Stimulated activated effector memory CD8-positive, alpha-beta T cell treated with anti-CD3 and anti-CD28 coated beads, Interleukin-12 subunit alpha, Interleukin-12 subunit beta, amount 100 ng/mL, for 72 hours (primary cell): ENCODE measurements at regions not wholly inside any gene's neighbourhood (a gene's known extent, or its start where the extent isn't known, plus 50 kb on each side); places are given as distances from the start of the nearest gene placed in this dataset.

Experiments
- ATAC-seq: fragments of 150-1000 bp; cut with Tn5 transposase; 2 replicates; pipeline ENCODE4 v1.10.0; 2021
- DNase-seq, 2 donors: peaks; one replicate each; pipeline ENCODE4 v3.0.0; 2021 to 2022; ENCODE audit warnings: low spot score in 2 of 2
- H3K27ac Mint-ChIP-seq: one replicate; pipeline ENCODE4 v1.8.0; 2022; ENCODE audit warnings: mild to moderate bottlenecking, mixed read lengths
- H3K36me3 Mint-ChIP-seq: one replicate; pipeline ENCODE4 v1.8.0; 2022; ENCODE audit warnings: mild to moderate bottlenecking, mixed read lengths
- H3K4me1 Mint-ChIP-seq: one replicate; pipeline ENCODE4 v1.8.0; 2022; ENCODE audit warnings: mixed read lengths
- H3K4me3 Mint-ChIP-seq: one replicate; pipeline ENCODE4 v1.8.0; 2022; ENCODE audit warnings: mild to moderate bottlenecking, mixed read lengths
- H3K9me3 Mint-ChIP-seq: one replicate; pipeline ENCODE4 v1.8.0; 2022; ENCODE audit warnings: mixed read lengths

DNA sequence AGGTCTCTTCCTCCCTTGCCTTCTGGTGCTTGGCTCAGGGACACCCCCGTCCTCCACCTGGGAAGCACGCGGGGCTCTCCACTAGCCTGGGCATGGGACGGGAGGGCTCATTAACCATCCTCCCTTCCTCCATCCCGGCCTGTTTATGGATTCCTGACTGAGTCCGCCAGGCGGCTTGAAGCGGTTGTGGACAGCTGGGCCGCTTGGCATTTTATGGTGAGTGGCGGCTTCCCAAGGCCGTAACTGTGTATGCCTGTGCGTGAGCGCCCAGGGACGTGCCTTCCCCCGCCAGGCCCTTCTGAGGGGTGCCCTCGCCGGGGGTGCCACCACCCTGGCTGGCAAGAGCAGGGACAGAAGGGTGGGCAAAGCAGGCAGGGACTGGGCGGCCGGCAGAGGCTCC is 202.8 kb downstream of the URI1 start:
- Mint-ChIP-seq H3K9me3 (no peaks in the 10 kb centered on the region), H3K36me3 (no peaks in the 10 kb centered on the region), H3K4me1 (no peaks in the 10 kb centered on the region), H3K27ac (no peak overlapping the region), H3K4me3 (no peak overlapping the region)
- DNase-seq (no peak), ATAC-seq (no peak)

DNA sequence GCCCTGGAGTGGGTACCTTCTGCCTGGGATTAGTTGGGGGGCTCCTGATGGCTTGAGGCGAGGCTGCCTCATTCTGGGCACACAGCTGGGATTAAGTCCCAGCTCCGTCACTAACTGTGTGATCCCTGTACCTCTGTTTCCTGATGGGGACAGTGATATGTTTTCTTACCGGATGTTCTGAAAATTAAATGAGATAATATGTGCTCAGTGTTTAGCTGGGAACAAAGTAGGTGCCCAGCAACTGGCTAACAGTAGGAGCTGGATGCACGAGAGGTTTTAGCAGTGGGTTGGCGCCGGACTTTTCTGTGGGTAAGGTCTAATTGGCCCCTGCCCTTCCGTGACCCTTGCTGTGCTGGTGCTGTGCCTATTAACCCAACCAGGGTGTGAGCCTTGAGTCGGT is 203.4 kb downstream of the URI1 start:
- H3K9me3 Mint-ChIP-seq, result no peaks in the 10 kb centered on the region
- H3K4me3 Mint-ChIP-seq, result no peak overlapping the region
- no peaks in the 10 kb centered on the region for H3K36me3 Mint-ChIP-seq
- H3K4me1 Mint-ChIP-seq, result no peaks in the 10 kb centered on the region
- no peak for ATAC-seq
- no peak for DNase-seq
- H3K27ac Mint-ChIP-seq, result no peak overlapping the region

DNA sequence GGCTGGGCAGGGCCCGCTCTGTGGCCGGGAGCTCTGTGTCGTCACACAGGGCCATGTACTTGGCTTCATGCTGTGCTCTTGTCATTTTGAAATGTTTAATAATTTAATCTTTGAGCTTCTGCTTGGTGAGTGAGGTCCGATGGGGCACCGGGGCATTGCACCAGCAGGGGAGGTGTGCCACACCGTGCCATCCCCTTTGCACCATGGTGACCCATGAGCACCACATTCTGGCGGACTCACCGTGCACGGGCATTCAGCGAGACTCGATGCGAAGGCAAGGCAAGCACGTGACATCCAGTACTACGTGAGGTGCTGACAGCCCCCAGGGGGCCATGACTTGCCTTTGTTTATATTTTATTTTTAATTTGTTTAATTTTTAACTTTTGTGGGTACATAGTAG is 204.3 kb downstream of the URI1 start:
- Mint-ChIP-seq H3K4me3 (no peak overlapping the region), H3K27ac (no peak overlapping the region), H3K36me3 (no peaks in the 10 kb centered on the region), H3K4me1 (no peaks in the 10 kb centered on the region), H3K9me3 (no peaks in the 10 kb centered on the region)
- DNase-seq, result no peak
- no peak for ATAC-seq

DNA sequence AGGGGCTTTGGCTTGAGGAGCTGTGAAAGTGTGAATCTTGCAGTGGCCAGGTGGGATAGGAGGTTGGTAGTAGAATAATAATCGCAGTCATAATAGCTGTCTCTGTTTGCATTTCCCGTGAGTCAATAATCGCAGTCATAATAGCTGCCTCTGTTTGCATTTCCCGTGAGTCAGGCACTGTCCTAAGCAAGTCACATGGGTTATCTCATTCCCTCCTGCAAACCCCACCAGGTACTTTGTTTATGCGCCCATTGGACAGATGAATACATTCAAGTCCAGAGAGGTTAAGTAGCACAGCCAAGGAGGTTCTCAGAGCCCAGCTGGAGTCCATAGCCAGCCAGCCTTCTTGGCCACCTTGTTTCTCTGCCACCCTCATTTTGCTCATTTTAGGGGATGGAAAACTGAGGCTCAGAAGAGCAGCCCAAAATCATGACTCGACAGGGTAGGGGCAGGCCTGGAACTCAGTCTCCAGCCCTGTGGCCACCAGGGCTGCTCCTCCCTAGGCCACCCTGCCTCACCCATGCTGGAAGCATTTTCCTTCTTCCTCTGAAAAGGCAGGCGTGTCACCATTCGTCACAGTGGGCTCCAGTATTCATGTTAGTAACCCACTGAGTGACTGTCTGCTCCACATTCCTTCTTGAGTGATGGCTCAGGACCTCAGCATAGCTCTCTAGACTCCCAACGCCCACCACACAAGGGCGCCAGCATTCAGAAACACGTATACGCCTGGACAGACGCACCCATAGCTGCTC is 206.2 kb downstream of the URI1 start:
- ATAC-seq (no peak), DNase-seq (no peak)
- Mint-ChIP-seq H3K27ac (no peak overlapping the region), H3K4me1 (no peaks in the 10 kb centered on the region), H3K9me3 (no peaks in the 10 kb centered on the region), H3K4me3 (no peak overlapping the region), H3K36me3 (no peaks in the 10 kb centered on the region)

- ATAC-seq, result no peak
- Mint-ChIP-seq H3K36me3 (no peaks in the 10 kb centered on the region), H3K27ac (no peak overlapping the region), H3K4me1 (no peaks in the 10 kb centered on the region), H3K4me3 (no peak overlapping the region), H3K9me3 (no peaks in the 10 kb centered on the region)
- DNase-seq, result no peak
Measured at GRCh38 chr19:30148803-30149202, 206.8 kb downstream of the URI1 start.

DNA sequence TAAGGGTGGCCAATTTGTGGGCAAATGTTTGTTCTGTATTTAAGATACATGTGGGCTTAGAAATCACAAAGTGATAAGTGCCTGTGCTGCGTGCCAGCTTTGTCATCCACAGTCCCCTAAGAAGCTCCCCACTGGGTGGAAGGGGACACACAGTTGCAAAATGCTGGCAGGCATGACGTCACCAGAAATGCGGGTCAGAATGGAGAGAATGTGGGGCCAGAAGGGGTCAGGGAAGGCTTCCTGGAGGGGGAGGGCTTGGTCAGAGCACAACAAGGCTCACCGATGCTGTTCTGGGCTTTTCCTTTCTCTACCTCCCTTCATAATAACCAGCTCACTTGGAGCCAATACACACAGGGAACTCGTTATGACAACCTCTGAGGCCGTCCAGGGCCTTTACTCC is 207.3 kb downstream of the URI1 start:
- DNase-seq, result no peak
- H3K4me3 Mint-ChIP-seq, result no peak overlapping the region
- H3K36me3 Mint-ChIP-seq, result no peaks in the 10 kb centered on the region
- no peaks in the 10 kb centered on the region for H3K9me3 Mint-ChIP-seq
- no peak overlapping the region for H3K27ac Mint-ChIP-seq
- H3K4me1 Mint-ChIP-seq, result no peaks in the 10 kb centered on the region
- ATAC-seq, result no peak

- H3K27ac Mint-ChIP-seq, result no peak overlapping the region
- ATAC-seq, result no peak
- H3K36me3 Mint-ChIP-seq, result no peaks in the 10 kb centered on the region
- no peaks in the 10 kb centered on the region for H3K4me1 Mint-ChIP-seq
- no peaks in the 10 kb centered on the region for H3K9me3 Mint-ChIP-seq
- no peak overlapping the region for H3K4me3 Mint-ChIP-seq
- DNase-seq, result no peak
Measured at GRCh38 chr19:30150626-30151025, 208.6 kb downstream of the URI1 start.

DNA sequence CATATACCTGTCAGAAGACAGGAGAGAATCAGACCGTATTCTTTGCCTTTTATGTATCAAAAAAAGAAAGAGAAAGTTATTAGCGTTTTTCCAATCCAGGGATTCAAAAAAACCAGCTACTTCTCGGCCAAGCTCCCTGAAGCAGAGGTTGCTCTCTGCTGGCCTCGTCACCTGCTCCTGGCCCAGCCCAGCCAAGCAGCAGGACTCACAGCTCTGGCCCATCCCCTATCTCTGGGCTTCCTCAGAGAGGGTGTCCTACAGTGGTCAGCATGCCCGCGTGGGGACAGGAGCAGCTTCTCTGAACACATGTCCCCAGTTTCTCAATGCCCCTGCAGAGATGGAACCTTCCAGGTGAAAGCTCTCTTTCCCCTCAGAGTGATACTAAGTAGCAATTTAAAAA is 209.0 kb downstream of the URI1 start:
- Mint-ChIP-seq H3K4me3 (no peak overlapping the region), H3K36me3 (no peaks in the 10 kb centered on the region), H3K4me1 (no peaks in the 10 kb centered on the region), H3K9me3 (no peaks in the 10 kb centered on the region), H3K27ac (no peak overlapping the region)
- DNase-seq (no peak), ATAC-seq (no peak)

GRCh38 chr19:30152510-30153291 is 210.7 kb downstream of the URI1 start:
- Mint-ChIP-seq H3K36me3 (no peaks in the 10 kb centered on the region), H3K9me3 (no peaks in the 10 kb centered on the region), H3K4me3 (no peak overlapping the region), H3K4me1 (no peaks in the 10 kb centered on the region), H3K27ac (no peak overlapping the region)
- DNase-seq (no peak), ATAC-seq (no peak)

- Mint-ChIP-seq H3K9me3 (no peaks in the 10 kb centered on the region), H3K4me3 (no peak overlapping the region), H3K36me3 (no peaks in the 10 kb centered on the region), H3K27ac (no peak overlapping the region), H3K4me1 (no peaks in the 10 kb centered on the region)
- no peak for ATAC-seq
- no peak for DNase-seq
Measured at GRCh38 chr19:30153326-30154210, 211.5 kb downstream of the URI1 start.

DNA sequence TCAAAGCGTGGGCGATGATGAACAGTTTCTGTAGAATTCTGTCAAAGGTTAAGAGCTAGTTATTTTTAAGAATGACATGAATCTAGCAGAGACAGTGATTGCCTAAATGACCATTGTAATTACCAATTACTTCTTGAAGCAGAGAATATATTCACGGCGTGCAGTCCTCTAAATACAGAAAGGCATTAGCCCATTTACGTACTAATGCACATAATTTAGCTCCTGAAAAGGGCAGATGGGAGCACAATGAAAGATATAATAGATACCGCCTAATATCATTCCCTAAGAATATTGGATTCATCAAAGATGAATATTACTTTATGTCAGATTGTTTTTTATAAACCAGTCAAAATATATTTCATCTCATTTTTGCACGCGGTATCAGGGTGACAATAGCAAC is 212.4 kb downstream of the URI1 start:
- H3K27ac Mint-ChIP-seq, result no peak overlapping the region
- ATAC-seq (no peak), DNase-seq (no peak)
- no peaks in the 10 kb centered on the region for H3K36me3 Mint-ChIP-seq
- no peaks in the 10 kb centered on the region for H3K9me3 Mint-ChIP-seq
- no peaks in the 10 kb centered on the region for H3K4me1 Mint-ChIP-seq
- no peak overlapping the region for H3K4me3 Mint-ChIP-seq

DNA sequence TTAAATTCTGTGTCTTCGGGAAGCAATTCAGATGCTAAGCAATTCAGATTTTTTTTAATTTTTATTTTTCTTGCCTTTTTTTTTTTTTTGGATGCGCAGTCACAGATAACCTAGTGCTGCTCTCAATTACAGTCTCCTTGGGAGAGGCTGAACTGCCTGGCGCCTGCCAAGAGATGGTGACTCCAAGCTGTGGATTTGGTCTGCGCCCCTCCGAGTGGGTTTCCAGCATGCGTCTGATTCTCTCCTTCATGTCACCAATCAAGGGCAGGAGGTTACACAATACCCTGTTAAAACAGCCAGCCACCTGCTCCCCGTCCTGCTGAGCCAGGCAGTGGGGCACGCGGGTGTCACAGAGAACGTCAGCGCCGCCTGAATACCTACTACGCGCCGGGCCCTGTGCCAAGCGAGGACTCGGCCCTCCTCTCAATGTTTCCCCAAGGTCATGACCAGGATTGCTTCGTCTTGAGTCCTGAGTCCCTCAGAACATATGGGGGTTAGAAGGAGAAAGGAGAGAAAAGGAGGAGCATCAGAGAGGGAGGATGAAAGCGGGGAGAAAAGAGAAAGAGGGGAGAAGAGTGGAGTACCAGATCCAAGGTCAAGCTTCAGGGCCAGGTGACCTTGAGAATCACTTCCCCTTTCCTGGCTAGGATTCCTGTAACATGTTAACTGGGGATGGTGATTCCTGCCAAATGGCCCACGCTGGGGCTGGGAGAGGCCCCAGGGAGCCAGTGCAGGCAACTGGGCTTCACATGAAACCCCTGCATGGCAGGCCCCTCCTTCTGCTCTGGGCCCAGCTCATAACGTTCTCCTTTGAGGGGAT is 213.6 kb downstream of the URI1 start:
- Mint-ChIP-seq H3K4me1 (no peaks in the 10 kb centered on the region), H3K4me3 (no peak overlapping the region), H3K36me3 (no peaks in the 10 kb centered on the region), H3K27ac (no peak overlapping the region), H3K9me3 (no peaks in the 10 kb centered on the region)
- no peak for ATAC-seq
- no peak for DNase-seq

DNA sequence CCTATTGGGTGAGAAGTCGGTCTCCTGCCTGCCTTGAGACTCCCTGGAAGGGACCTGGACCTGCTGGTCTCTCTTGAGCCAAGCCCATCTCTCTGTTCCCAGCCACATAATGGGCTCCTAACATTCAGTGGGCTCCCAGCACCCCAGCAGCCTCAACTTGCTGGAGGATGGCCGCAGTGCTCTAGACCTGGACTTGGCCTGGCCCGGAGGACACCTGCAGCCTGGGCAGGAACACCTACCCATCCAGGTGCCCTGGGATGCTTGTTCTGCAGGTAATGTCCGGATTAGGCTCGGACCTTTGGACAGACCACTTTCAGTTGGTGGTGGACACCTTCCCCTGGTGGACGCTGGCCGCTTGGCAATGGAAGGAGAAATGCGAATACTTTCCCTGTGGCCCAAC is 214.6 kb downstream of the URI1 start:
- no peak for ATAC-seq
- no peak overlapping the region for H3K4me3 Mint-ChIP-seq

DNA sequence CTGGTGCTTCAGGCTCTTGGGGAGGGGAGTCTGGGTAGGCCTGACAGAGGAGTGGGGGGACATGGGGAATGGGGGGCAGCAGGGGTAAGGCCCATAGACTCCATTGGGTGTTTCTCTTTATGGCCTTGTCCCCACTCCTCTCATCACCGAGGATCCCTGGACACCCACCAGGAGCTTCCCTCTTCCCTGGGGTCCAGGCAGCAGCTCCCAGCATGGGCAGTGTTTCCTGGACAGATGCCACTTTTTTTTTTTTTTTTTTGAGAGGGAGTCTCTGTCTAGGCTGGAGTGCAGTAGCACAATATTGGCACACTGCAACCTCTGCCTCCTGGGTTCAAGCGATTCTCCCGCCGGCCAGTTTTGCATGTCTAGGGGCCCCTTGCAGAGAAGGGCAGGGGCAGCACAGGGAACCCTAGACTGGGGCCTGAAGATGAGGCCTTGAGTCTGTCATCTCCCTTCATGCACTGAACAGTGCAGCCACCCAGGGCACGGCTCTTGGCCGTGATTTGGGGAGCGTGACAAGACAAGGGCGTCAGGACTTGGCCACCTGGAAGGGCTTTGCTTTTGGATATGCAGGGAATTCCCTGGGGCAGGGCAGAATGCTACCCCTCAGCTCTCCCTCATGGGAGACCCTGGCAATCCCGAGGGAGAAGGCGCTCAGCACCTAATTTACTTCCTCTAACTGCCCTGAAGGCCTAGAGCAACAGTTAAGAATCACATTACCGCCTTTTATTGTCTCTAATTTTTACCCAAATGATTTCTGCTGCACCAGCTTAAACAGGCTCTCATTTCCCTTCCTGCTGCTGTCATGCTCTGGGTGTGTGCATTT is 213.9 kb upstream of the ZNF536 start:
- Mint-ChIP-seq H3K36me3 (no peaks in the 10 kb centered on the region), H3K27ac (no peak overlapping the region), H3K4me1 (no peaks in the 10 kb centered on the region)

More for the DNA sequence above, 214.6 kb downstream of the URI1 start:
- Mint-ChIP-seq H3K9me3 (no peaks in the 10 kb centered on the region), H3K36me3 (no peaks in the 10 kb centered on the region), H3K4me1 (no peaks in the 10 kb centered on the region), H3K27ac (no peak overlapping the region)
- no peak for DNase-seq

More for the DNA sequence above, 213.9 kb upstream of the ZNF536 start:
- H3K9me3 Mint-ChIP-seq, result peaks cover 4% of the 10 kb centered on the region
- DNase-seq (no peak), ATAC-seq (no peak)
- no peak overlapping the region for H3K4me3 Mint-ChIP-seq
